ENCODE measurements at regions not wholly inside any gene's neighbourhood (a gene's known extent, or its start where the extent isn't known, plus 50 kb on each side); places are given as distances from the start of the nearest gene placed in this dataset.
"Not testable (repeated sequence)": the region's sequence is repeated elsewhere in the genome, so short reads cannot be mapped to it uniquely, and the experiment has no call there.

- no peak for DNase-seq
Observed at GRCh38 chr2:194465641-194466040, 1191.4 kb upstream of the SLC39A10 start.

- no peak for DNase-seq
Observed at GRCh38 chr2:194464964-194465638, 1191.9 kb upstream of the SLC39A10 start.

GRCh38 chr2:194462883-194463282, 1194.1 kb upstream of the SLC39A10 start:
- not testable (repeated sequence) for DNase-seq

DNA sequence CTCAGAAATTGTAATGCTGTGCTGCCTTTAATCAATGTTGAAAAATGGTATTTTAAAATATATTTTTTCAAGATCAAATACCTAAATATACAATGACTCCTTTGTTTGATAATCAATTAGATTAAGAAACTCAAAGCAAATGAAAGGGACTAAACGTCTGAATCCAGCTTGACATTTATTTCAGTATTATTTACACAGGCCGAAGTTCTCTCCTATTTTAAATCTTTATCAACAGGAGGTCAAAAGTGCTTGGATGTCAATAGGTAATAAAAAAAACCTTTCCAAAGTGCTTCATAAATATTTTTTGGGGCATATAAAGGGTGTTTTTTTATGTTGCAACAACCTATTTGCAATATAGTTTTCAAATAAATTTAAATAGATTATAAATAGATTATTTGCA, 1201.7 kb upstream of the SLC39A10 start:
- DNase-seq = no peak

GRCh38 chr2:194452504-194452903, 1204.5 kb upstream of the SLC39A10 start:
- DNase-seq = no peak

DNA sequence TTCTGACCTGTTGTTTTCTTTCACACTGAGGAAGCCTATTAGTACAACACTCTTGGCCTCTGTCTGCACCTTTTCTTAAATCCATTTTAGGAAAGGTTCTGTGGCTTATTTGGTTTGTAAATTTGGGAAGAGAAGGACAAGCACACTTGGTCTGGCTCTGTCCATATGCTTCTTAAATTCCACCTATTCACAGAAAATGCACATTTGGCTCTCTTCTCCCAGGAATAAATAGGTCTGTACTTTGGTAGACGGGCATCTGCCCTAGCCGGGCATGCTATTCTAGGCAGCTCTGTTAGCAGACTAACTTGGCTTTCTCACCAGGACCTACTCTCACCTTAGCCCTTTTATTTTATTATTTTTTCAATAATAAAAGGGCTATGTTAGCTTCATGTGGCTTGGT, 1211.8 kb upstream of the SLC39A10 start:
- no peak for DNase-seq

DNA sequence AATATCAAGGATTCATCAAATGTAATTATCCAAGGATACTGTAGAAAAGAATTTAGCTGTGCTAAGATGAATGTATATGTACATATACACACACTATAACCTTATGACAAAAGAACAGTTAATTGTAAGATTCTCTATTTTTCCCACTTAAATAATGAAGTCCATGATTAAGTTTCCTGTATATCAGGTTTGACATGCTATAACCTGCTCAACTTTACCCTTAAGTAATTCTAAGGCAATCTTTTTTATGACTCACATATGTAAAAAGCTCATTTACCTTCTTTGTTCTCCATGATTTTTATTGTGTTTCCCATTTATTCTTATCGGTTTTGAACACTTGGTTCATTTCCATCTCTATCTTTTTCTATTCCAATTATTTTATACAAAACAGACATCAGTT, 1213.1 kb upstream of the SLC39A10 start:
- no peak for DNase-seq

- DNase-seq = no peak
Observed at GRCh38 chr2:194424683-194425209, 1232.3 kb upstream of the SLC39A10 start.

- DNase-seq = no peak
Observed at GRCh38 chr2:194411221-194411620, 1245.8 kb upstream of the SLC39A10 start.

GRCh38 chr2:194395818-194396217, 1261.2 kb upstream of the SLC39A10 start:
- no peak for DNase-seq

DNA sequence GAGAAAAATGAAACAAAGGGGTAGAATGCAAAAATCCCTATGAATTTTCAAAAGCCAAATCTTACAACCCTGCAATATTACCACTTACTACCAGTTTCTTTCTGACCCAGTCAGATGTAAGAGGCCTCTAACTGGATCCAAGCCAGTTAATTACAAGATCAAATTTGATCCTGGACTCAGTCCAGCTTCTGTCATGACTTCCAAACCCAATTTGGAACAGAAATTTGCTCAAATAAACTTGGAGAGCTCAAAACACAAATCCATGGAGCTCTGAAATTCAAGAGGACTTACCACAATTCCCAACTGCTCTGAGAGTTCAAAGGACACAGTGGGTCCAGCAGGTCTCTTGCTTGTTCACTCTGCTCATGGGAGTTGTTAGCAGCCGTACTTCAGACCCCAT, 1271.7 kb upstream of the SLC39A10 start:
- DNase-seq = no peak

DNA sequence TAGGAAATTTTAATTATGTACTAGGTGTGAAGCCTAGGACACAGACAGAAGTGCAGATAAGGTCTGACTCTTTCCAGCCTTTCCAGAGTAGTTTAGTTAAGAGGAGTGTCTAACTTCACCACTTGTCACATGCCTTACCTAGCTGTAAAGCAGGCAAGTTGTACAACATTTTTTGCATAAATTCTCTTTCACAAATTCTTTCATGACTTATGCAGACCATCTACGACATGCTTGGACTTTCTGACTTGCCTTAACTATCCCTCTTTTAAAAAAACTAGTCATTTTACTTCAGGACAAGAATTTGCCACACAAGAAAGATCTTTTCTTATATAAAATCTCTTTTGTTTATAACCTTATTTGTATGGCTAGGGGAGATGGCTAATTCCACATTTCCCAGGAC, 1273.6 kb upstream of the SLC39A10 start:
- no peak for DNase-seq

GRCh38 chr2:194382221-194382620, 1274.8 kb upstream of the SLC39A10 start:
- no peak for DNase-seq

GRCh38 chr2:194380011-194380410, 1277.0 kb upstream of the SLC39A10 start:
- no peak for DNase-seq

- not testable (repeated sequence) for DNase-seq
Observed at GRCh38 chr2:194367390-194367789, 1289.6 kb upstream of the SLC39A10 start.

DNA sequence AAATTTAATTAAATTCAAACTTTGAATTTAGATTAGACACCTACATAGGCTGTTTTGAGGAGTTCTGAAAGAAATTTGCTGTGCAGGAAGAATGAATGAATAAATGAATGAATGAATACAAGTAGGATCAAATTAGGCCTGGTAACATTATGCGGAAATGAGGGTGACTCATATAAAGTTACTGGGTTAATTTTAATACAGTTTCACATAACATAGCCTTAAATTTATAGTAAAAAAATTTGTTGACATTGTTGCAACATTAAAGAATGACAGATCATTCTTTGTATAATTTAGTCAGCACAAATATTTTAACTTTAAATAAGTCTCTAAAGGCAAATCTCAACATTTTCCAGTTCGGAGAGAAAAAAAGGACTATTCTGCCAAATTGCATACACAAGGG, 1293.1 kb upstream of the SLC39A10 start:
- no peak for DNase-seq

DNA sequence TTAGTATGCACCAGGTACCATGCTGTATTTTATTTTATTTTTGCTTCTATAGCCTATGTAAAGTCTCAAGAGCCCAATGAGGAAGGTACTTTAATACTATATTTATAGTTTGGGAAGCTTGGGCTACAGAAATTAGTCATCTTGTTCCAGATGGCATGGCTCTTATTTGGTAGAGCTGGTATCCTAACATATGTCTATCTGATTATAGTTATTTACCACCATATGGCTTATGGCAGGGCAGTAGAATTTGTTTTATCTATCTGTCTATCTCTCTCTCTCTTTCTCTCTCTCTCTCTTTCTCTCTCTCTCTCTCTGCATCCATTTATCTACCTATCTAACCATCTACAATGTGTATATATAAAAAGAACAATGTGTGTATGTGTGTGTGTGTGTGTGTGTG, 1293.7 kb upstream of the SLC39A10 start:
- no peak for DNase-seq

DNA sequence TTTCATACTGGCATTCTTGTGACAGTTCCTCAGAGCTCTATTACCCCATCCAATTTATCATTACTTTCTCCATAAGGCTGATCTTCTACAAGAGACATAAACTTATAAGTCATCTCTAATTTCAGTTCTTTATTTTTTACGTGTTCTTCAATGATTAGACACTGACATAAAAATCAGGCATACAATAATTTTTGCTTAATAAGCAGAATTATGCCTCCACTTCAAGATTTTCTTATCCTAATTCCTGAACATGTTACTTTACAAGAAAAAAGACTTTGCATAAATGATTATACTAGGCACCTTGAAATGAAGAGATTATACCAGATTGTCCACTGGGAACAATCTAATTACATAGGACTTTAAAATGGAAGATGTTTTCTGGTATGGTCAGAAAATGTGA, 1304.5 kb upstream of the SLC39A10 start:
- DNase-seq = no peak

DNA sequence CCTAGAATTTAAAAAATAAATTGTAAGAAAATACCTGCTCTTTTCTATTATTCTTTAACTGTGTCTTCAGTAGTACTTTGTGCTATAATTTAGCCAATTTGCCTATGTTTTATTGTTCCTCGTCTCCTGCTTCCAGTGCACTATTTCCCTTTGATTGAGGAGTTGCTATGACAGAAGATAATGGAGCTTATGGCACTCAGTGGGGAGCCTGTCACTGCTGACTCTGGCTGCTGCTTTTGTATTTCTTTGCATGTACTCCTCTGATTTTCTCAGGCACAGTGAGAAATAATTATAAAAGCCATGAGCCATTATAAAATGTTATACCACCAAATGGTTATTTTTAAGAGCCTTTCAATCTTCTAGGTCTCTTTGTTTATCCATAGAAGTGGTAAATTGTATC, 1310.8 kb upstream of the SLC39A10 start:
- DNase-seq = no peak

- no peak for DNase-seq
Observed at GRCh38 chr2:194345347-194345746, 1311.7 kb upstream of the SLC39A10 start.

DNA sequence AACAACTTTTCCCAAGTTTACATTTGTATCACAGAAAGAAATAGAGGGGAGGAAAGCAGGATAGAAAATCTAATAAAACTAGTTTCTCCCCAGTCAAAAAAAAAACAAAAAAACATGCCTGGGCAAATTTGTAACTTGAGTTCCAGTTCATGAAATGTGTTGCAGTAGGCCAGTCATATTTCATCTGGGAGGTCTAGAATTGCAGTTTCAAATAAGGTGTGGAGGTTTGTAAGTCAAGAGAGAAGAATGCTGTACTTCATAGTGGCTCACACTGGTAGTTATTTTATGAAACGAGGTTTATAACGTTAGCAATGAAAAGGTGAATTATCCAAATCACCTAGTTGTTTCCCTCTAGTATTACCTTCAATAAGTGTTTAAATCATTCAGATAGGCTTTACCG, 1313.9 kb upstream of the SLC39A10 start:
- no peak for DNase-seq

DNA sequence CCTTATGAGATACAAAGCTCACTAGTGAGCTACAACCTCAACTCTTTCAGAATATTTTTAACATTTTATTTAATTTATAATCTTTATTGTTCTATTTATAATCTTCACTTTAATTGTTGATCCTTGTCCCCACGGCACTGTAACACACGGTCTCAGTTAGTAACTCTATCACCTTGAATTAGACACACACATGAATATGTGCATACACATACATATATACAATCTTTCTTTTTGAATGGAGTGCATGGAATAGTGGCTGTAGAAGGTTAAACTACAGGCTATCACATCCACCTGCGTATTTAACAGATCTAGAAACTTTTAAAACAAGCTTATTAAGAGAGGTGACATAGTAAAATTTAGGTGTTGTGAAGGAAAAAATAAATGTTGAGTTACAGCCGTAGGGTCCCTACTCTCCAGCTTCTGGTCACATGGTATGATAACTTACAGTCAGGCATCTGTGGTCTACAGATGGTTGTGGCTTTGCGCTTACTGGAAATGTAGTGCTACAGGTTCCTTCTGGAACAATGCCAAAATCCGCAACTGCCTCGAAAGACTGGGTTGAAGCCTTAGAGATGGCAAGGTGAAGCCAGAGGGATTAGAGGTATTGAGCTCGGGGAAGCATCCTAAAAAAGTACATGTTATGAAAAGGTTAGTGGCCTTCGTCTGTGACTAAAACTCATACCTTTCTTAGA, 1324.1 kb upstream of the SLC39A10 start:
- no peak for DNase-seq

DNA sequence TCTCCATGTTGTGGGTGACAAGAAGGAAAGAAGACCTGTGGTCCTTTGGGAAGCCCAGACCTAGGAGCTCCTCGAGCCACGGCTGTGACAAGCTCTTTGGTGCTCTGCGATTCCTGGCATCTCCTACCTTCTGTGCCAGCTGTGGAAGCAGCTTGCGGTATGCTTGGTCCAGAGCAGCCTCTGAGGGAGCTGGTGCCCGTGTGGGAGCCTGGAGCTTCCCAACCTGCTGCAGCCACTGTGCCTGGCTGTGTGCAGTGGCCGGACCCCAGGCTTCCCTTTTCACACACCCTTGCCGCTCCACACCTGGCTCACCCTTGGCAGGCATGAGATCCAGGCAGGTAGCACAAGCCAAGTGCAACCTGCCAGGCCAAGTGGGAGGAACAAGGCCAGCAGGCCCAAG, 1328.6 kb upstream of the SLC39A10 start:
- DNase-seq = no peak

GRCh38 chr2:194327196-194327888, 1329.7 kb upstream of the SLC39A10 start:
- no peak for DNase-seq

Measured in effector CD4-positive, alpha-beta T cell (primary cell).